GM12872 (cell line): ENCODE measurements at regions not wholly inside any gene's neighbourhood (a gene's known extent, or its start where the extent isn't known, plus 50 kb on each side); places are given as distances from the start of the nearest gene placed in this dataset.

Experiments used
- CTCF ChIP-seq: IDR thresholded peaks from 3 replicates; pipeline ENCODE4 v1.5.1; 2011; ENCODE audit warnings: low read depth, mild to moderate bottlenecking, low read length, moderate library complexity; ENCODE audit not compliant: insufficient read depth

- TF ChIP-seq CTCF: no peak
Measured at GRCh38 chr3:139117883-139118760, 73.4 kb upstream of the PRR23C start.

- no peak for TF ChIP-seq CTCF
Measured at GRCh38 chr3:139118835-139119234, 74.1 kb upstream of the PRR23C start.

- no peak for TF ChIP-seq CTCF
Measured at GRCh38 chr3:139119331-139120025, 74.8 kb upstream of the PRR23C start.

- TF ChIP-seq CTCF: no peak
Measured at GRCh38 chr3:139120086-139121056, 75.7 kb upstream of the PRR23C start.

GRCh38 chr3:139121513-139122220 lies 77.0 kb upstream of the PRR23C start:
- no peak for TF ChIP-seq CTCF

GRCh38 chr3:139122221-139122581 lies 77.5 kb upstream of the PRR23C start:
- TF ChIP-seq CTCF: no peak
